Adrenal gland (tissue), 9 donors: ENCODE measurements at regions not wholly inside any gene's neighbourhood (a gene's known extent, or its start where the extent isn't known, plus 50 kb on each side); places are given as distances from the start of the nearest gene placed in this dataset.

Source experiments
- DNase-seq, 7 donors: peaks; one replicate each; pipeline ENCODE4 v3.0.0-alpha.2; 2019 to 2020
- H3K27ac ChIP-seq, 5 donors: fragments of 200-600 bp; sonication (generic) in 4 of 5; 1 replicate in 3 of 5; 2 replicates in 2 of 5; pipeline versions ENCODE4 v1.5.1 to v1.8.0; 2016 to 2020; ENCODE audit warnings: mild to moderate bottlenecking in 1 of 5
- H3K27me3 ChIP-seq: fragments of 200-600 bp; 2 replicates; pipeline ENCODE4 v1.8.0; 2021
- H3K36me3 ChIP-seq, 2 donors: fragments of 200-600 bp; replicated peaks in 1 of 2; 1 replicate in 1 of 2; 2 replicates in 1 of 2; pipeline versions ENCODE4 v1.5.1 to v1.8.0; 2018 to 2022
- H3K4me1 ChIP-seq, 2 donors: fragments of 200-600 bp; replicated peaks in 1 of 2; 1 replicate in 1 of 2; 2 replicates in 1 of 2; pipeline versions ENCODE4 v1.5.1 to v1.8.0; 2018 to 2021
- H3K4me3 ChIP-seq, 4 donors: fragments of 200-600 bp; sonication (generic) in 3 of 4; one replicate each; pipeline ENCODE4 v1.5.1; 2016 to 2018
- H3K9me3 ChIP-seq, 3 donors: fragments of 200-600 bp; sonication (generic) in 1 of 3; replicated peaks in 1 of 3; 1 replicate in 2 of 3; 2 replicates in 1 of 3; pipeline versions ENCODE4 v1.5.1 to v1.8.0; 2016 to 2021
- CTCF ChIP-seq, 6 experiments: fragments of 450-650 bp in 4 of 6; fragments of 200-600 bp in 2 of 6; sonication (generic) in 1 of 6; IDR thresholded peaks; 1 replicate in 5 of 6; 2 replicates in 1 of 6; pipeline versions ENCODE4 v1.5.1 to v1.8.0; 2016 to 2021; ENCODE audit warnings: antibody characterized with exemption in 6 of 6, mild to moderate bottlenecking in 2 of 6, moderate library complexity in 1 of 6
- POLR2A ChIP-seq, 2 donors: fragments of 450-650 bp; IDR thresholded peaks; one replicate each; pipeline ENCODE4 v1.6.1; 2017; ENCODE audit warnings: antibody characterized with exemption in 2 of 2, mild to moderate bottlenecking in 2 of 2, moderate library complexity in 1 of 2
- WGBS, 4 donors: extraction: QIAGEN DNeasy Blood & Tissue Kit in 2 of 4; methylation state at CpG; one replicate each; pipeline versions ENCODE4 v1.1.5 to v1.1.7; 2013 to 2017; 5-methylcytosine and 5-hydroxymethylcytosine counted together
- intact Hi-C, 2 donors: fragments of 100-400 bp; cut with DNase I; formaldehyde crosslinking; loops; one replicate each; pipeline versions ENCODE4 v1.14.1 to v1.15.0; 2022 to 2023
- donor health status: healthy with polysubstance abuse.
- donor health status: Bipolar disorder and iron deficiency.
- donor health status: DM: yes; HTN: yes; CAD: no.
- donor health status: DM: no; HTN: no; CAD: no.
- donor health status: DM: no; HTN: no; CAD: no.

GRCh38 chr5:105409695-105410094 is 1847.1 kb upstream of the NUDT12 start:
- H3K27ac ChIP-seq, result no peak overlapping the region
- H3K36me3 ChIP-seq, result no peaks in the 10 kb centered on the region
- 78 to 91% (median 82%) methylated on average over 1 of the region's 1 CpG for WGBS, 4 donors
- DNase-seq, result no peak
- H3K9me3 ChIP-seq, result no peaks in the 10 kb centered on the region
- H3K27me3 ChIP-seq, result no peaks in the 10 kb centered on the region
- no peaks in the 10 kb centered on the region for H3K4me1 ChIP-seq
- TF ChIP-seq CTCF (IDR thresholded peaks at IDR 0.05) (no peak), POLR2A (IDR thresholded peaks at IDR 0.05) (no peak)
- intact Hi-C loops, result no loop called here
- no peak overlapping the region for H3K4me3 ChIP-seq

GRCh38 chr5:105407200-105407599 is 1844.6 kb upstream of the NUDT12 start:
- Histone ChIP-seq H3K27me3 (no peaks in the 10 kb centered on the region), H3K27ac (no peak overlapping the region), H3K4me3 (no peak overlapping the region), H3K9me3 (no peaks in the 10 kb centered on the region), H3K4me1 (no peaks in the 10 kb centered on the region), H3K36me3 (no peaks in the 10 kb centered on the region)
- intact Hi-C loops, result no loop called here
- no peak for TF ChIP-seq CTCF (IDR thresholded peaks at IDR 0.05)
- TF ChIP-seq POLR2A (IDR thresholded peaks at IDR 0.05), result no peak
- no peak for DNase-seq
- 78 to 84% (median 80%) methylated on average over 1 of the region's 1 CpG for WGBS, 4 donors

GRCh38 chr5:105397749-105398148 is 1835.2 kb upstream of the NUDT12 start:
- 53 to 88% (median 71%) methylated on average over 1 of the region's 1 CpG for WGBS, 4 donors
- DNase-seq, result no peak
- Histone ChIP-seq H3K27me3 (no peaks in the 10 kb centered on the region), H3K36me3 (no peaks in the 10 kb centered on the region), H3K27ac (no peak overlapping the region), H3K9me3 (no peaks in the 10 kb centered on the region), H3K4me3 (no peak overlapping the region), H3K4me1 (no peaks in the 10 kb centered on the region)
- intact Hi-C loops, result no loop called here
- TF ChIP-seq POLR2A (IDR thresholded peaks at IDR 0.05), result no peak
- TF ChIP-seq CTCF (IDR thresholded peaks at IDR 0.05), result no peak

GRCh38 chr5:105392710-105393149 is 1830.1 kb upstream of the NUDT12 start:
- H3K27me3 ChIP-seq, result no peaks in the 10 kb centered on the region
- no peak for DNase-seq
- H3K36me3 ChIP-seq, result no peaks in the 10 kb centered on the region
- H3K4me3 ChIP-seq, result no peak overlapping the region
- no peaks in the 10 kb centered on the region for H3K9me3 ChIP-seq
- H3K27ac ChIP-seq, result no peak overlapping the region
- TF ChIP-seq POLR2A (IDR thresholded peaks at IDR 0.05) (no peak), CTCF (IDR thresholded peaks at IDR 0.05) (no peak)
- intact Hi-C loops, result no loop called here
- WGBS, 4 donors, result 85 to 91% (median 89%) methylated on average over 18 of the region's 18 CpGs
- no peaks in the 10 kb centered on the region for H3K4me1 ChIP-seq
